B cell (primary cell): ENCODE measurements at regions not wholly inside any gene's neighbourhood (a gene's known extent, or its start where the extent isn't known, plus 50 kb on each side); places are given as distances from the start of the nearest gene placed in this dataset.
"Not testable (repeated sequence)": the region's sequence is repeated elsewhere in the genome, so short reads cannot be mapped to it uniquely, and the experiment has no call there.

ENCODE experiments used
- ATAC-seq: fragments of 200-7000 bp; cut with Tn5 transposase; one replicate; pipeline ENCODE4 v1.10.0; 2021; ENCODE audit warnings: low read depth, mild to moderate bottlenecking, moderate number of reproducible peaks, moderate library complexity
- CTCF ChIA-PET: fragments of 350-600 bp; sonication (Branson Sonifier 250); formaldehyde crosslinking; loops from one replicate; lab custom pipeline; 2021; ENCODE audit warnings: antibody characterized with exemption, inconsistent platforms; lab: Charles Lee
- POLR2A ChIA-PET: fragments of 350-600 bp; sonication (Branson Sonifier 250); formaldehyde crosslinking; loops from one replicate; lab custom pipeline; 2021; ENCODE audit warnings: antibody characterized with exemption; lab: Charles Lee
- DNase-seq: peaks from one replicate; pipeline ENCODE4 v3.0.0; 2013
- H2AFZ ChIP-seq: 2 replicates; pipeline ENCODE4 v1.6.1; 2012; ENCODE audit warnings: mild to moderate bottlenecking, low read depth, low read length; ENCODE audit not compliant: insufficient read depth, poor library complexity, severe bottlenecking
- H3K27ac ChIP-seq, 2 donors: 1 replicate in 1 of 2; 2 replicates in 1 of 2; pipeline ENCODE4 v1.5.1; 2012 to 2013; ENCODE audit warnings: low read length in 2 of 2, mild to moderate bottlenecking in 2 of 2, moderate library complexity in 1 of 2
- H3K27me3 ChIP-seq, 4 experiments: fragments of 200-600 bp in 1 of 4; sonication (generic) in 1 of 4; replicated peaks in 1 of 4; 1 replicate in 2 of 4; 2 replicates in 2 of 4; pipeline versions ENCODE4 v1.6.1 to v1.7.0; 2013 to 2016; ENCODE audit warnings: low read length in 3 of 4, mild to moderate bottlenecking in 2 of 4, mixed read lengths in 1 of 4, moderate library complexity in 1 of 4; ENCODE audit not compliant: insufficient read depth in 4 of 4, control insufficient read depth in 3 of 4; ENCODE audit errors: control extremely low read depth in 1 of 4
- H3K36me3 ChIP-seq, 2 experiments: replicated peaks in 1 of 2; 1 replicate in 1 of 2; 2 replicates in 1 of 2; pipeline versions ENCODE4 v1.6.1 to v1.7.1; 2013; ENCODE audit warnings: low read length in 1 of 2; ENCODE audit not compliant: insufficient read depth in 2 of 2, control insufficient read depth in 1 of 2; ENCODE audit errors: control extremely low read depth in 1 of 2, extremely low read depth in 1 of 2
- H3K4me1 ChIP-seq, 2 donors: fragments of 200-600 bp in 1 of 2; sonication (generic) in 1 of 2; 1 replicate in 1 of 2; 2 replicates in 1 of 2; pipeline versions ENCODE4 v1.5.1 to v1.6.1; 2013 to 2017; ENCODE audit warnings: low read length in 2 of 2; ENCODE audit not compliant: control insufficient read depth in 2 of 2, insufficient read depth in 2 of 2
- H3K4me2 ChIP-seq: replicated peaks from 2 replicates; pipeline ENCODE3; 2012; ENCODE audit warnings: mild to moderate bottlenecking, low read depth, low read length; ENCODE audit not compliant: poor library complexity, severe bottlenecking
- H3K4me3 ChIP-seq, 5 experiments: fragments of 200-600 bp in 1 of 5; sonication (generic) in 1 of 5; 1 replicate in 3 of 5; 2 replicates in 2 of 5; pipeline versions ENCODE4 v1.5.1 to v1.7.0; 2011 to 2016; ENCODE audit warnings: low read length in 4 of 5, mild to moderate bottlenecking in 4 of 5, low read depth in 2 of 5, control low read depth in 1 of 5, moderate library complexity in 1 of 5; ENCODE audit not compliant: insufficient read depth in 1 of 5; ENCODE audit errors: control extremely low read depth in 1 of 5, extremely low read depth in 1 of 5
- H3K79me2 ChIP-seq: fragments of 200-600 bp; sonication (generic); one replicate; pipeline ENCODE4 v1.6.0; 2016; ENCODE audit warnings: low read length; ENCODE audit not compliant: control insufficient read depth, insufficient read depth
- H3K9ac ChIP-seq: fragments of 200-600 bp; sonication (generic); 2 replicates; pipeline ENCODE4 v1.6.1; 2017; ENCODE audit warnings: mild to moderate bottlenecking, low read length, moderate library complexity
- H3K9me3 ChIP-seq, 3 donors: one replicate each; pipeline versions ENCODE4 v1.6.1 to v1.7.1; 2013; ENCODE audit warnings: low read length in 2 of 3; ENCODE audit not compliant: control insufficient read depth in 2 of 3, insufficient read depth in 1 of 3; ENCODE audit errors: control extremely low read depth in 1 of 3
- H4K20me1 ChIP-seq: 2 replicates; pipeline ENCODE4 v1.6.0; 2012; ENCODE audit warnings: mild to moderate bottlenecking, low read length; ENCODE audit not compliant: insufficient read depth, control insufficient read depth, poor library complexity, severe bottlenecking
- H3K27ac Mint-ChIP-seq: one replicate; pipeline ENCODE4 v1.8.0; 2021; ENCODE audit warnings: mixed read lengths
- H3K27me3 Mint-ChIP-seq: one replicate; pipeline ENCODE4 v1.8.0; 2021; ENCODE audit warnings: mixed read lengths
- H3K4me1 Mint-ChIP-seq: one replicate; pipeline ENCODE4 v1.8.0; 2021; ENCODE audit warnings: mixed read lengths
- H3K4me3 Mint-ChIP-seq: one replicate; pipeline ENCODE4 v1.8.0; 2021; ENCODE audit warnings: mixed read lengths
- H3K9me3 Mint-ChIP-seq: one replicate; pipeline ENCODE4 v1.8.0; 2022; ENCODE audit warnings: mixed read lengths; ENCODE audit not compliant: insufficient read depth
- CTCF ChIP-seq: fragments of 200-600 bp; IDR thresholded peaks from one replicate; pipeline ENCODE4 v1.8.0; 2022; ENCODE audit warnings: antibody characterized with exemption, mild to moderate bottlenecking
- EZH2 ChIP-seq: IDR thresholded peaks from 2 replicates; pipeline ENCODE4 v1.6.1; 2012; ENCODE audit warnings: borderline replicate concordance, low read depth, mild to moderate bottlenecking, moderate library complexity, low read length; ENCODE audit not compliant: insufficient read depth, poor library complexity, severe bottlenecking
- WGBS: methylation state at CpG from one replicate; pipeline ENCODE4 v1.1.5; 2013; ENCODE audit warnings: missing lambda C conversion rate; ENCODE audit not compliant: insufficient coverage; 5-methylcytosine and 5-hydroxymethylcytosine counted together
- intact Hi-C: fragments of 100-400 bp; cut with micrococcal nuclease; formaldehyde crosslinking; loops from one replicate; pipeline ENCODE4 v1.10.0; 2022

GRCh38 chr5:32876791-32877190, 165.7 kb downstream of the NPR3 start:
- ChIA-PET CTCF (no interaction called here), POLR2A (no interaction called here)
- H3K9ac ChIP-seq, result no peak overlapping the region
- H3K27me3 ChIP-seq, result no peaks in the 10 kb centered on the region
- H3K9me3 Mint-ChIP-seq, result peaks cover 6% of the 10 kb centered on the region
- no peak overlapping the region for H3K27ac ChIP-seq
- intact Hi-C loops, result no loop called here
- H3K36me3 ChIP-seq, result no peaks in the 10 kb centered on the region
- no peak overlapping the region for H2AFZ ChIP-seq
- no peaks in the 10 kb centered on the region for H3K4me1 ChIP-seq
- H3K4me2 ChIP-seq, result no peak overlapping the region
- no peak overlapping the region for H3K4me3 ChIP-seq
- no peaks in the 10 kb centered on the region for H3K4me1 Mint-ChIP-seq
- no CpG with 5 or more reads among the region's 1 CpG for WGBS
- DNase-seq (no peak), ATAC-seq (no peak)
- H3K27ac Mint-ChIP-seq, result no peak overlapping the region
- H3K27me3 Mint-ChIP-seq, result no peaks in the 10 kb centered on the region
- peaks cover 0 to 5% (median 1%) of the 10 kb centered on the region in 3 donors for H3K9me3 ChIP-seq
- TF ChIP-seq CTCF (no peak), EZH2 (no peak)
- H3K4me3 Mint-ChIP-seq, result no peak overlapping the region
- H4K20me1 ChIP-seq, result no peaks in the 10 kb centered on the region
- no peaks in the 10 kb centered on the region for H3K79me2 ChIP-seq

- H3K4me2 ChIP-seq, H3K79me2 ChIP-seq, H3K27me3 ChIP-seq, CTCF ChIA-PET, H3K36me3 ChIP-seq, H3K27me3 Mint-ChIP-seq, H3K27ac Mint-ChIP-seq, H3K9me3 ChIP-seq, H3K4me3 ChIP-seq, DNase-seq, H3K4me1 Mint-ChIP-seq, H3K9me3 Mint-ChIP-seq, ATAC-seq, intact Hi-C loops, POLR2A ChIA-PET, H3K4me1 ChIP-seq, H3K9ac ChIP-seq, H3K4me3 Mint-ChIP-seq, H2AFZ ChIP-seq, H4K20me1 ChIP-seq, H3K27ac ChIP-seq: not testable (repeated sequence)
- WGBS, result no CpG with 5 or more reads among the region's 3 CpGs
Observed at GRCh38 chr5:32879364-32879763, 168.2 kb downstream of the NPR3 start.
